HG03066 (cell line): ENCODE measurements at regions not wholly inside any gene's neighbourhood (a gene's known extent, or its start where the extent isn't known, plus 50 kb on each side); places are given as distances from the start of the nearest gene placed in this dataset.

ENCODE experiments used
- ATAC-seq: cut with Tn5 transposase; IDR thresholded peaks from one replicate; pipeline ENCODE4 v1.9.1; 2021; ENCODE audit warnings: low read depth; ENCODE audit not compliant: unreplicated experiment

GRCh38 chr13:24042710-24043440 lies 117.6 kb upstream of the SPATA13 start:
- no peak for ATAC-seq

GRCh38 chr13:24043590-24044350 lies 116.8 kb upstream of the SPATA13 start:
- ATAC-seq, result no peak

GRCh38 chr13:24045597-24045996 lies 114.9 kb upstream of the SPATA13 start:
- no peak for ATAC-seq

DNA sequence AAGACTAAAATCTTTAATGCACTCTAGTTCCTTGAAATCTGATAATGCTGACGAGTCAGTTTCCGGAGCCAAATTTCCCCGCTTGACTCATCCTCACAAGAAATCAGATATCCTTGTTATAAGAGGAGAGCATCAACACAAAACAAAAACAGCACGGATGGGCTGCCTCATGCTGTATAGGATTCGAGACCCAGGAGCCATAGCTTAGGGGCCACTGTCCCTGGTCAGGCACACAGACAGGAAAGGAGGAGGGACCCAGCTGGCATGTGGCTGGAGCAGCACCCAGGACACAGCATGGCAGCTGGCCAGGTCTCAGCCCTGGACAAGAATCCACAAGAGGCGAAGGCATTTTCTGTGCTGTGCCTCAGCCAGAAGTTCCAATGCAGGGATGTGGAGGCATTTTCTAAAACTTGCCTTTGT lies 110.2 kb upstream of the SPATA13 start:
- no peak for ATAC-seq

DNA sequence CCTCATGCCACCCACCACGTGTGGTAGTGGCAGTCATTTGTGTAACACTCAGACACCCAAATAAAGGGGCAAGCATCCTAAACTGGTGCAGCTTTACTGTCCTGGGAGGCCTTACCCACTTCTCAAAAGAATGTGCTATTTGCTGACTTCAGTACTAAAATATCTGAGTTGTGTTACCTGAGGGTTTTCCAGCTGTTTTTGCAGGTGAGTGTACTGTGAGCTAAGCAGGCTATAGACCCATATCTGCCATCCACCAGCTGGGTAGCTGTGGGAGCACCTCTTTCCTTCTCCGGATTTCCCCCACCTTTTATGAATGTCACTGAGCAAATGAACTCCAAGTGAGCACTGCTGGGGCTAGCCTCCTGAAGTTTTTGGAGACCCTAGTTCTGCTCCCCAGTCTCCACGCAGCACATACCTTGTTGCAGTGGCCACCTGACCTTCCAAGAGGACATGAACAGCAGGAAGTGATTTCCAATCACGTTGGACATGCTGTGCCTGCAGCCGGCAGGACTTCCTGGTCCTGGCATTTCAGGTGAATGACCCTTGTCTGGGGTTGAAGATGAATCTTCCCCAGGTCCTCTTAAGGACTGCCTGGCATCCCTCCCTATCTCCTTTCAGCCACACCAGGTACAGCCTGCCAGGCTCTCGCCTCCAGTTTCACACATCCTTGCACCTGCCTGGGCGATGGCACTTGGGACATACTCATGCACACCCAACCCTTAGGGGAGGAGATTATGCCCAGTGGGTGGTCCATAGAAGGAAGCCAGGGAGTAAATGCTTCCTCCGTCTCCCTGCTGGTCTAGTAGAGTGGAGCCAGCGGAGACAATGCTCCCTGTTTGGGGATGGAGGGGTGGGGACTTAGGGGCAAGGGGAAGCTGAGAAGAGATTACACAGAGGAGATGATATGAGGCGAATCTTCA lies 109.5 kb upstream of the SPATA13 start:
- ATAC-seq, result no peak

DNA sequence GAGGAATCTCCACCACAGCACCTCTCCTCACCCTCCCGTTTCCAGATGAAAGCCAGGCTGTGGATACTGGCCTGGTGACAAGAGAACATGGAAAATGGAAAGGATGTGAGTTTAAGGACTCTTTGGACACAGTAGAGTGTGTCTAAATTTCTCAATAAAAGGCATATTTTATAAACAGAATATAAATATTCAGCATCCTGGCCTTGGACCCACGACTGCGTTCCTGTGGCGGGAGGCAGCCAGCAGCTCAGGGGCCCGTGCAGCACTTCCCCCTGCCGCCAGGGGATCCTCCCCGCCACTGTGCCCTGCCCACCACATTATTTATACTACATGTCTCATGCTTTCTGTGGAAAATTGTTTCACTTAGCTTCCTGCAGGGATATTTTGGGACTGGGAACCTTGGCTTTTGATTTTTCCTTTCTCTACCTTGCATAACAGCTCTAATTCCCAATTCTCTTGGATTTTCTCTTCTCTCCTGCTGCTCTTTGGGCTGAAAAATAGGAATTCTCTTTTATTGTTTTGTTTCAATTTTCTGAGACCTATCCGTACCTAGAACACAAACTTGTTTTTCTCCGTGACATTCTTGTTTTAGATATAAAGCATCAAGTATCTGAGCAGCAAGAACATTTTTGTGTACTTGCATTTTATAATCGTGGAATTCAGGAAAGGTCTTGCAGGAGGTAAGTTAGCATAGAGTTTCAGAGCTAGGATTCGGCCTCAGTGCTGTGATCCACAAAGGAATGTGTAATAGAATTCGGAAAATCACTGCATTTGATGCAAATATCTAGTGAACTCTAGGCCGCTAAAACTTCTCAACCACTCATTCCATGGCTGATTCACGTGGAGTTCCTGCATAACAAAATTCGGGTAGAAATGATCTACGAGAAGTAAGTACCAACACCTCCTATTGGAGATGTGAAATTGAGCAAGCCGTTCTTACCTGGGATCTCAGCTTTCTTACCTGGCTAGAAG lies 107.7 kb upstream of the SPATA13 start:
- no peak for ATAC-seq

DNA sequence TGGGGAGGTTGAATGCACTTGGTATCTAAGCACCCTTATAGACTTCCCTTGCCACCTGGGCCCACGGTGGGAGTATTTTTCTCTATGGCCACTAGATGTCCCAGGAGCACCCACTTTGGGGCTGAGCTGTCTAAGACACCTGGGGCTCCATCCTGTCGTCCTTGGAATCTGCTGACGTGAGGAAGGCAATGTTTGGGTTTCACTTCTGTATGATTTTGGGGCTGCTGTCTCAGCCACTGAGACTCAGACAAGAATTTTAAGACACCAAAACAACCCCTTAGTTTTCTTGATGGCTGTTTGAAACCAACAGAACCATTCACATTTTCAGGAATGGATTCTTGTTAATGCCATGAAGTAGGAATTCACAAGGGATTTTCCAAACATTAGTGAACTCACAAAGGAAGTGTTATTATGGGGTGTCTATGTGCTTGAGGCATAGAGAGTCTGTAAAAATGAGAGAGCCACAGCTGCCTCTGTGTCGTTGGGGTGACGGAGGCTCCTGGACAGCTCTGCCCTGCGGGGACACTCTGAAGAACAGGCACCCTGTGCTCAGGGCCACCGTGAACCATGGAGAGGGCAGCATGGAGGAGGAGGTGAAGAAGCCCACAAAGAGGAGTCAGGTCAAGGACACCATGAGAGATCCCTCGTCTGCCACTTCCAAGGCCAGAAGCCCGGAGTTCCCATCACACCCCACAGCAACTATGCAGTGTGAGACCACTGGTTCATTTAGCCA lies 106.8 kb upstream of the SPATA13 start:
- peak; percentile 66 for ATAC-seq

GRCh38 chr13:24056616-24057137 lies 103.8 kb upstream of the SPATA13 start:
- no peak for ATAC-seq

DNA sequence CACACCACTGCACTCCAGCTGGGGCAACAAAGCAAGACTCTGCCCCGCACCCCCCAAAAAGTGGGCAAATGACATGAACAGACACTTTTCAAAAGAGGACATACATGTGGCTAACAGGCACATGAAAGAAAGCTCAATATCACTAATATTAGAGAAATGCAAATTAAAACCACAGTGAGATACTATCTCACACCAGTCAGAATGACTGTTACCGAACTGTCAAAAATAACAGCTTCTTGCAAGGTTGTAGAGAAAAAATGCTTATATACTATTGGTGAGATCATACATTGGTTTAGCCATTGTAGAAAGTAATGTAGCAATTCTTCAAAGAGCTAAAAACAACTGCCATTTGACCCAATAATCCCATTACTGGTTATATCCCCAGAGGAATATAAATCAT lies 99.5 kb upstream of the SPATA13 start:
- no peak for ATAC-seq

- ATAC-seq, result no peak
Measured at GRCh38 chr13:24063281-24063877, 97.1 kb upstream of the SPATA13 start.

- no peak for ATAC-seq
Measured at GRCh38 chr13:24064371-24064770, 96.1 kb upstream of the SPATA13 start.

DNA sequence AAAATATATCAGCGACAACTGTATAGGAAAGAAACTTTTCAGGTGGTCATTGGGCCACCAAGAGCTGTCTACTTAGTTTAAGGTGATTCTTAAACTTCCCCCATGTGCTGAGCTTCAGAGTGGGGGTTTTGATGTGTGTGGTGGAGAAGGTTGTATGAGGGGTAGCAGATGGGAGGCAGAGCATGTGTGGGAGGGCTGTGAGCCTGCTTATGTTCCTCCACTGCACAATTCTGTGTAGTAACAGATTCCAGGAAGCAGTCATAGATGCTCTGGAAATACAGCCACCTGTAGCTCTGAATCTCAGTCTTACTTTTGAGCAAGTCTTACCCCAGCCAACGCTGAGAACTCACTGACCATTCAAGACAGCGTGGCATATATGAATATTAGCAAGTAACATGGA lies 95.3 kb upstream of the SPATA13 start:
- no peak for ATAC-seq

DNA sequence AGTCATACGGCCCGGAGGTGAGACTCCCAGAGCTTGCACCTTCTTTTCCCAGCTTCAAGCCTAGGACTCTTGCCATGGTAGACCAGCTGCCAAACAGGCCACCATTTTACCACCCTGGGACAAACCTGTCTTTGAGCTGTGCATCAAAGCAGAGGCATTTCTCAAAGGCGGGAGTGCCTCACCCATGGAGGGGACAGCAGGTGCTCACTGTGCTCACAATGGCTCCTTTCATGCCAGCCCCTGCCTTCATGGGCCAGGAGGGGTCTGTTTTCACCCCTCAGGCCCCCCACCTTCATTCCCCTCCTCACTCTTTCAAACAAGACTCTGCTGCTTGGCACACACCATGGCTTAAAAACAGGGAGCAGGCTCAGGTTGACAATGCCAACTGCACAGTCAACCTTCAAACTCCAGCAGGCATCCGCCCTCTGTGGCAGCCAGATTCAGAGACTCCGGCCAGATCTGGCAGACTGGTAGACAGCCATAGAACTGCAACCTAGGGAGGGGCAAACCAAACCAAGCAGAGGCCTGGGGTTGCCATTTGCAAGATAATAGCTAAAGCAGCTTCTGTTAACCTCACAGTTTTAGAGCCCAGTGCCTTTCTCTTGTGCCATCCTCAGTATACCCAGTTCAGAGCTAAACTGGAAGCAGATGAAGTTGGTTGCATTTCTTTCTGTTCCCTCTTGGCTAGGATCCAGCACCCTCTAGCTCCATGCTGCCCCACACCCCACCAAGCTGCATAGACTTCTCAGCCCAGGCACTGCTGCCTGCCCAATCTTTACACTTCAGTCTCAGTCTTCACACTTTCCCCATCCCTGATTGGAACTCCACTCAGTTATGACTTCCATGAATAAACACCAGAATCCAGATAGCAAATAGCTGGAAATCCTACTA lies 93.9 kb upstream of the SPATA13 start:
- ATAC-seq, result no peak

GRCh38 chr13:24068472-24068871 lies 92.0 kb upstream of the SPATA13 start:
- no peak for ATAC-seq

DNA sequence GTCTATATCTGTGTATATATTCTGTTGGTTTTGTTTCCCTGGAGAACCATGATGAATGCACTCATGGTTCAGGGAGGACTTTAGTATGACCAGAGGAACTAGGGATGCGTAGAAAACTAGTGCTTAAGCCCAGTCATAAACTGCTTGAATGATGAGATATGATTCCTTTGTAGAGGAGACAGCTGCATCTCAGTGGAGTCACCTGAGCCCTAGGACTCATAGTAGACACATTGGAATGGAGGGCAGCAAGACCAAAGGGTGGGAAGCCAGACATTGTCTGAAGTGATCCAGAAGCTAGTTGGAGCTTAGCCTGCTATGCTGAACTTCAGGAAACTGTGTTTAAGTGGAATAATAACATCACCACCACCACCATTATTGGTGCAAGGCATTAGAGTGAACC lies 89.5 kb upstream of the SPATA13 start:
- ATAC-seq, result no peak

DNA sequence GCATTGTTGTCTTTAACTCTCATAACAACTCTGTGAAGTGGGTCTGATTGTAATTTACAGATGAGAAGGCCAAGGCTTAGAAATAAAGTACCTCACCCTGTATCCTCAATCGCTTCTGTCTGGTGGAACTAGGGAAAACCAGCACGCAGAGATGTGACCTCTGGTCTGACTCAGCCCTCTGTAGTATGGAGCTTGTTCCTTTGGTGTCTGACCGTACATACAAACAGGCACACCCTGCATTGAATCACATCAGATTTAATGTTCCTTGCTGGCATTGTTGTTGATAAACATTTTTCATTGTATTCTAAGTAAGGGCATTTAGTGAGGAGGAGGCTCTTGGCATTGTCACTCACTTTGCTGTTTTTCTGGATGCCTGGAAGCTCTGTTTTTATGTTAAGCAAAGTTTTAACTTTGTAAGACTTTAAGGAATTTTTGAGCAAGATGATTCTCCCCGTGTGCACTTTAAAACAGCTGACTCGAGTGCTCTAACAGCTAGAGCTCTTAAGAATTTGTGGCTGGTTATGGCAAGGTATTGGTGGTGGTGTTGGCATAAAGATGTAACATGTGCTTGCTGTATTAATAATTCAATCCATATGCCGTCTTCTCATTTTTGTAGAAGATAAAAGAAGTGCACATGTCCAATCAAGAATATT lies 89.0 kb upstream of the SPATA13 start:
- no peak for ATAC-seq

- no peak for ATAC-seq
Measured at GRCh38 chr13:24073657-24074056, 86.9 kb upstream of the SPATA13 start.
